SK-N-SH (cell line): ENCODE measurements at regions not wholly inside any gene's neighbourhood (a gene's known extent, or its start where the extent isn't known, plus 50 kb on each side); places are given as distances from the start of the nearest gene placed in this dataset.
"Not testable (repeated sequence)": the region's sequence is repeated elsewhere in the genome, so short reads cannot be mapped to it uniquely, and the experiment has no call there.

Experiments used
- CTCF ChIA-PET: fragments of 300-600, 350-600 bp; formaldehyde crosslinking; extraction: SDS; loops from one replicate; lab custom pipeline; 2021; lab: Yijun Ruan, JAX
- POLR2A ChIA-PET: fragments of 350-600 bp; sonication (Branson Sonifier 250); formaldehyde crosslinking; extraction: SDS; loops from one replicate; lab custom pipeline; 2020; ENCODE audit warnings: antibody characterized with exemption, inconsistent platforms; lab: Yijun Ruan, JAX
- DNase-seq: peaks from one replicate; pipeline ENCODE4 v3.0.0; 2012
- H2AFZ ChIP-seq: fragments of 200-600 bp; sonication (generic); 2 replicates; pipeline ENCODE4 v1.8.1; 2016; ENCODE audit warnings: antibody characterized with exemption, mild to moderate bottlenecking, low read depth
- H3F3A ChIP-seq: fragments of 200-600 bp; sonication (generic); replicated peaks from 2 replicates; pipeline ENCODE3; 2016; ENCODE audit warnings: antibody characterized with exemption, mild to moderate bottlenecking; ENCODE audit not compliant: insufficient read depth
- H3K27ac ChIP-seq, 2 experiments: fragments of 200-500 bp in 1 of 2; fragments of 200-600 bp in 1 of 2; sonication (Bioruptor generic) in 1 of 2; sonication (generic), shearing (Covaris generic) in 1 of 2; 2 replicates each; pipeline versions ENCODE4 v1.5.1 to v1.6.1; 2014 to 2016; ENCODE audit warnings: low read depth in 2 of 2, inconsistent platforms in 1 of 2, low read length in 1 of 2, mild to moderate bottlenecking in 1 of 2, mixed read lengths in 1 of 2
- H3K27me3 ChIP-seq: fragments of 200-600 bp; sonication (generic), shearing (Covaris generic); 2 replicates; pipeline ENCODE4 v1.6.1; 2016; ENCODE audit warnings: mixed run types; ENCODE audit not compliant: insufficient read depth
- H3K36me3 ChIP-seq, 2 experiments: fragments of 200-500 bp in 1 of 2; fragments of 200-600 bp in 1 of 2; sonication (Bioruptor generic) in 1 of 2; sonication (generic) in 1 of 2; replicated peaks in 1 of 2; 2 replicates each; pipeline versions ENCODE3 to v1.5.1; 2014 to 2016; ENCODE audit warnings: low read length in 1 of 2, mild to moderate bottlenecking in 1 of 2; ENCODE audit not compliant: insufficient read depth in 2 of 2, control insufficient read depth in 1 of 2
- H3K4me1 ChIP-seq, 2 experiments: fragments of 200-500 bp in 1 of 2; fragments of 200-600 bp in 1 of 2; sonication (Bioruptor generic) in 1 of 2; sonication (generic), shearing (Covaris generic) in 1 of 2; 2 replicates each; pipeline versions ENCODE4 v1.5.1 to v1.6.1; 2014 to 2016; ENCODE audit warnings: low read depth in 1 of 2, low read length in 1 of 2, mixed run types in 1 of 2; ENCODE audit not compliant: insufficient read depth in 2 of 2, control insufficient read depth in 1 of 2
- H3K4me2 ChIP-seq: fragments of 200-600 bp; sonication (generic), shearing (Covaris generic); 2 replicates; pipeline ENCODE4 v1.6.1; 2017; ENCODE audit warnings: mixed run types
- H3K4me3 ChIP-seq, 2 experiments: fragments of 200-500 bp in 1 of 2; fragments of 200-600 bp in 1 of 2; sonication (Bioruptor generic) in 1 of 2; sonication (generic), shearing (Covaris generic) in 1 of 2; 2 replicates each; pipeline versions ENCODE4 v1.5.1 to v1.8.1; 2014 to 2016; ENCODE audit warnings: low read depth in 2 of 2, inconsistent platforms in 1 of 2, low read length in 1 of 2, mild to moderate bottlenecking in 1 of 2, mixed read lengths in 1 of 2, moderate library complexity in 1 of 2
- H3K79me2 ChIP-seq: fragments of 200-600 bp; sonication (generic); 2 replicates; pipeline ENCODE4 v1.8.1; 2017; ENCODE audit warnings: mild to moderate bottlenecking; ENCODE audit not compliant: insufficient read depth
- H3K9ac ChIP-seq: fragments of 200-600 bp; sonication (generic); 2 replicates; pipeline ENCODE4 v1.6.1; 2017; ENCODE audit warnings: mixed run types
- H3K9me2 ChIP-seq: fragments of 200-600 bp; sonication (generic); 2 replicates; pipeline ENCODE4 v1.6.1; 2017; ENCODE audit warnings: mixed run types
- H3K9me3 ChIP-seq: fragments of 200-600 bp; sonication (generic); 2 replicates; pipeline ENCODE4 v1.6.1; 2017; ENCODE audit warnings: mixed run types, mild to moderate bottlenecking, moderate library complexity
- H4K20me1 ChIP-seq: fragments of 200-600 bp; sonication (generic); 2 replicates; pipeline ENCODE4 v1.6.1; 2017; ENCODE audit warnings: mild to moderate bottlenecking, mixed run types; ENCODE audit not compliant: insufficient read depth
- CHD2 ChIP-seq: fragments of 150-350 bp; IDR thresholded peaks from 2 replicates; pipeline ENCODE4 v1.6.1; 2018; ENCODE audit warnings: low read length; ENCODE audit not compliant: partially characterized antibody
- FOXJ3 ChIP-seq: sonication (generic); formaldehyde crosslinking; IDR thresholded peaks from 2 replicates; pipeline ENCODE4 v1.5.1; 2020; ENCODE audit warnings: mild to moderate bottlenecking, missing genetic modification reagents
- GABPA ChIP-seq: IDR thresholded peaks from 2 replicates; pipeline ENCODE4 v1.4.0; 2012; ENCODE audit warnings: low read depth, mild to moderate bottlenecking
- MAX ChIP-seq: IDR thresholded peaks from 2 replicates; pipeline ENCODE4 v1.4.0; 2012; ENCODE audit warnings: low read depth
- MEF2A ChIP-seq: IDR thresholded peaks from 2 replicates; pipeline ENCODE4 v1.4.0; 2012; ENCODE audit warnings: low read depth, borderline replicate concordance
- NRF1 ChIP-seq: IDR thresholded peaks from 2 replicates; pipeline ENCODE4 v1.6.1; 2012; ENCODE audit warnings: low read depth, mild to moderate bottlenecking, low read length
- TCF12 ChIP-seq: IDR thresholded peaks from 2 replicates; pipeline ENCODE4 v1.4.0; 2012
- WGBS: methylation state at CpG from one replicate; pipeline ENCODE4 v1.1.6; 2017; ENCODE audit warnings: low lambda C conversion rate; 5-methylcytosine and 5-hydroxymethylcytosine counted together
- TF ChIP-seq, protein P1 (sequence below): fragments of 200-600 bp; sonication (generic); IDR thresholded peaks from 2 replicates; pipeline ENCODE4 v1.6.1; 2017; ENCODE audit warnings: antibody characterized with exemption, mild to moderate bottlenecking, moderate library complexity

- H3K9ac ChIP-seq, result no peak overlapping the region
- WGBS, result 3% methylated on average over 2 of the region's 2 CpGs
- no peaks in the 10 kb centered on the region for H4K20me1 ChIP-seq
- H3K27me3 ChIP-seq, result no peaks in the 10 kb centered on the region; the same call in 1 of the 2 replicates
- H2AFZ ChIP-seq, result no peak overlapping the region
- no peaks in the 10 kb centered on the region for H3K9me2 ChIP-seq
- no peaks in the 10 kb centered on the region for H3K36me3 ChIP-seq
- no peak overlapping the region for H3K4me3 ChIP-seq
- H3K27ac ChIP-seq, result no peak overlapping the region
- no peaks in the 10 kb centered on the region for H3K4me1 ChIP-seq
- ChIA-PET POLR2A (no interaction called here), CTCF (no interaction called here)
- DNase-seq, result no peak
- no peaks in the 10 kb centered on the region for H3F3A ChIP-seq
- H3K79me2 ChIP-seq, result no peaks in the 10 kb centered on the region
- TF ChIP-seq GABPA, result no peak
- TF ChIP-seq FOXJ3 (CRISPR knock-in tag), result no peak
- no peak for TF ChIP-seq NRF1
- TF ChIP-seq TCF12, result no peak
- no peak for TF ChIP-seq MEF2A
- no peak for TF ChIP-seq MAX
- no peak for TF ChIP-seq CHD2
- no peak overlapping the region for H3K4me2 ChIP-seq
- no peaks in the 10 kb centered on the region for H3K9me3 ChIP-seq
Observed at GRCh38 chr1:191508239-191508638, 650.0 kb upstream of the RGS18 start.

GRCh38 chr1:191511480-191511879 lies 646.8 kb upstream of the RGS18 start:
- H3K79me2 ChIP-seq, POLR2A ChIA-PET, H4K20me1 ChIP-seq, H3K4me1 ChIP-seq, H3K27me3 ChIP-seq, H3K9me3 ChIP-seq, H3K36me3 ChIP-seq, H3K9ac ChIP-seq, H3K27ac ChIP-seq, H3K9me2 ChIP-seq, DNase-seq, H2AFZ ChIP-seq, H3F3A ChIP-seq, H3K4me3 ChIP-seq, H3K4me2 ChIP-seq, CTCF ChIA-PET: not testable (repeated sequence)
- WGBS, result 12% methylated on average over 3 of the region's 3 CpGs

GRCh38 chr1:191517826-191518225 lies 640.4 kb upstream of the RGS18 start:
- Histone ChIP-seq H3K9me2 (no peaks in the 10 kb centered on the region), H3K36me3 (no peaks in the 10 kb centered on the region), H4K20me1 (no peaks in the 10 kb centered on the region), H2AFZ (no peak overlapping the region), H3K9me3 (no peaks in the 10 kb centered on the region), H3K4me1 (no peaks in the 10 kb centered on the region), H3K4me2 (no peak overlapping the region), H3K27ac (no peak overlapping the region), H3K27me3 (no peaks in the 10 kb centered on the region), H3K4me3 (no peak overlapping the region), H3F3A (no peaks in the 10 kb centered on the region), H3K79me2 (no peaks in the 10 kb centered on the region), H3K9ac (no peak overlapping the region)
- POLR2A ChIA-PET, result no interaction called here
- CTCF ChIA-PET, result no interaction called here
- DNase-seq, result no peak
- TF ChIP-seq, protein P1, sequence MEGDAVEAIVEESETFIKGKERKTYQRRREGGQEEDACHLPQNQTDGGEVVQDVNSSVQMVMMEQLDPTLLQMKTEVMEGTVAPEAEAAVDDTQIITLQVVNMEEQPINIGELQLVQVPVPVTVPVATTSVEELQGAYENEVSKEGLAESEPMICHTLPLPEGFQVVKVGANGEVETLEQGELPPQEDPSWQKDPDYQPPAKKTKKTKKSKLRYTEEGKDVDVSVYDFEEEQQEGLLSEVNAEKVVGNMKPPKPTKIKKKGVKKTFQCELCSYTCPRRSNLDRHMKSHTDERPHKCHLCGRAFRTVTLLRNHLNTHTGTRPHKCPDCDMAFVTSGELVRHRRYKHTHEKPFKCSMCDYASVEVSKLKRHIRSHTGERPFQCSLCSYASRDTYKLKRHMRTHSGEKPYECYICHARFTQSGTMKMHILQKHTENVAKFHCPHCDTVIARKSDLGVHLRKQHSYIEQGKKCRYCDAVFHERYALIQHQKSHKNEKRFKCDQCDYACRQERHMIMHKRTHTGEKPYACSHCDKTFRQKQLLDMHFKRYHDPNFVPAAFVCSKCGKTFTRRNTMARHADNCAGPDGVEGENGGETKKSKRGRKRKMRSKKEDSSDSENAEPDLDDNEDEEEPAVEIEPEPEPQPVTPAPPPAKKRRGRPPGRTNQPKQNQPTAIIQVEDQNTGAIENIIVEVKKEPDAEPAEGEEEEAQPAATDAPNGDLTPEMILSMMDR, result peak; percentile 11; the same call in 1 of the 2 replicates
- TF ChIP-seq NRF1, result no peak
